ENCODE measurements at regions not wholly inside any gene's neighbourhood (a gene's known extent, or its start where the extent isn't known, plus 50 kb on each side); places are given as distances from the start of the nearest gene placed in this dataset.

DNA sequence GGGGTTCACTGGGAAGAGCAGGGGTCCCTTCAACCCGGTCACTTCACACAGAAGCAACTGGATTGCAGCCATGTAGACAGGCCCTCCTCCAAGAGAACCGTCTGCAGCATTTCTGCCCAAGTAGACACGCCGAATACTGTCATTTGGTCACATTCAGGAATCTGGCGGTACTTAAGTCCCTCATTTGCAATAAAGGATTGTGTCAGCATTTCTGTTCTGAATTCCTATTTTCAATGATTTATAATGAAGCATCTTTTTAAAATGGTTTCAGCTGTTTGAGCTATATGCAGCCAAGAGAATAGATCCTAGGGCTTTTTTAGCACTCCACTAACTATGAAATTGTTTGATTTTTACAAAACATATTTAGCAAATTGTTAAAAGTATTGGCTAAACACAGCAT, 143.5 kb upstream of the SOX1 start:
- TF ChIP-seq GATA2 (IDR thresholded peaks at IDR 0.05; ENCODE audit: low read depth, low read length): no peak
- no peak for TF ChIP-seq GATA3 (IDR thresholded peaks at IDR 0.05; ENCODE audit: low read depth, low read length)

Data from SH-SY5Y (cell line).